ENCODE measurements at regions not wholly inside any gene's neighbourhood (a gene's known extent, or its start where the extent isn't known, plus 50 kb on each side); places are given as distances from the start of the nearest gene placed in this dataset.

DNA sequence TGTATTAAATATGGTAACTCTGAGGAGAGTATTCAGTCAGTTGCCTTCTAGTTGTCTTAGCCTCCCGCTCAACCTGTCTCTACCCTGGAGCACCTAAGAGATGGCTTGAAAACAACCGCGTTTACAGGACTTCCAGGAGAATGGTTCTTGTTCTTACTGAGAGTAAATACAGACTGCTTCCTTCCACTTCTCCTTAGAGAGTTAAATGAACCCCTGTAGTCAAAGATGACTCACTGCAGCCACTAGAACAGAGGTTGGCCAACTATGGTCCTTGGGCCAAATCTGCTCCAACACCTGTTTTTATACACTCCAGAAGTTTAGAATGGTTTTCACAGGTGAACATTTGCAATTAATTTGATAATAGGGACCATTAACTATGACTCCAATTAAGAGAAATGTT is 60.1 kb upstream of the ASB17 start (continued):
- TF ChIP-seq HMG20B (CRISPR knock-in tag; conservative IDR thresholded peaks at IDR 0.05) (no peak), ZNF772 (CRISPR knock-in tag; IDR thresholded peaks at IDR 0.05) (no peak), ZNF883 (CRISPR knock-in tag; IDR thresholded peaks at IDR 0.05; ENCODE audit: not compliant biosample characterization) (no peak), MEIS1 (CRISPR knock-in tag; IDR thresholded peaks at IDR 0.05; ENCODE audit: borderline replicate concordance) (no peak), STAG1 (CRISPR knock-in tag; IDR thresholded peaks at IDR 0.05) (no peak), AGO1 (IDR thresholded peaks at IDR 0.05; ENCODE audit: low read depth, low read length, poor library complexity, severe bottlenecking) (no peak), GABPB1 (CRISPR knock-in tag; IDR thresholded peaks at IDR 0.05) (no peak), SMC3 (IDR thresholded peaks at IDR 0.05; ENCODE audit: low read length) (no peak), ZNF264 (CRISPR knock-in tag; IDR thresholded peaks at IDR 0.05) (no peak)
- TF ChIP-seq, protein P1, sequence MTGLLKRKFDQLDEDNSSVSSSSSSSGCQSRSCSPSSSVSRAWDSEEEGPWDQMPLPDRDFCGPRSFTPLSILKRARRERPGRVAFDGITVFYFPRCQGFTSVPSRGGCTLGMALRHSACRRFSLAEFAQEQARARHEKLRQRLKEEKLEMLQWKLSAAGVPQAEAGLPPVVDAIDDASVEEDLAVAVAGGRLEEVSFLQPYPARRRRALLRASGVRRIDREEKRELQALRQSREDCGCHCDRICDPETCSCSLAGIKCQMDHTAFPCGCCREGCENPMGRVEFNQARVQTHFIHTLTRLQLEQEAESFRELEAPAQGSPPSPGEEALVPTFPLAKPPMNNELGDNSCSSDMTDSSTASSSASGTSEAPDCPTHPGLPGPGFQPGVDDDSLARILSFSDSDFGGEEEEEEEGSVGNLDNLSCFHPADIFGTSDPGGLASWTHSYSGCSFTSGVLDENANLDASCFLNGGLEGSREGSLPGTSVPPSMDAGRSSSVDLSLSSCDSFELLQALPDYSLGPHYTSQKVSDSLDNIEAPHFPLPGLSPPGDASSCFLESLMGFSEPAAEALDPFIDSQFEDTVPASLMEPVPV (CRISPR knock-in tag; IDR thresholded peaks at IDR 0.05) = no peak
- TF ChIP-seq, protein P2, sequence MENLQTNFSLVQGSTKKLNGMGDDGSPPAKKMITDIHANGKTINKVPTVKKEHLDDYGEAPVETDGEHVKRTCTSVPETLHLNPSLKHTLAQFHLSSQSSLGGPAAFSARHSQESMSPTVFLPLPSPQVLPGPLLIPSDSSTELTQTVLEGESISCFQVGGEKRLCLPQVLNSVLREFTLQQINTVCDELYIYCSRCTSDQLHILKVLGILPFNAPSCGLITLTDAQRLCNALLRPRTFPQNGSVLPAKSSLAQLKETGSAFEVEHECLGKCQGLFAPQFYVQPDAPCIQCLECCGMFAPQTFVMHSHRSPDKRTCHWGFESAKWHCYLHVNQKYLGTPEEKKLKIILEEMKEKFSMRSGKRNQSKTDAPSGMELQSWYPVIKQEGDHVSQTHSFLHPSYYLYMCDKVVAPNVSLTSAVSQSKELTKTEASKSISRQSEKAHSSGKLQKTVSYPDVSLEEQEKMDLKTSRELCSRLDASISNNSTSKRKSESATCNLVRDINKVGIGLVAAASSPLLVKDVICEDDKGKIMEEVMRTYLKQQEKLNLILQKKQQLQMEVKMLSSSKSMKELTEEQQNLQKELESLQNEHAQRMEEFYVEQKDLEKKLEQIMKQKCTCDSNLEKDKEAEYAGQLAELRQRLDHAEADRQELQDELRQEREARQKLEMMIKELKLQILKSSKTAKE (CRISPR knock-in tag; IDR thresholded peaks at IDR 0.05; ENCODE audit: borderline replicate concordance) = no peak

DNA sequence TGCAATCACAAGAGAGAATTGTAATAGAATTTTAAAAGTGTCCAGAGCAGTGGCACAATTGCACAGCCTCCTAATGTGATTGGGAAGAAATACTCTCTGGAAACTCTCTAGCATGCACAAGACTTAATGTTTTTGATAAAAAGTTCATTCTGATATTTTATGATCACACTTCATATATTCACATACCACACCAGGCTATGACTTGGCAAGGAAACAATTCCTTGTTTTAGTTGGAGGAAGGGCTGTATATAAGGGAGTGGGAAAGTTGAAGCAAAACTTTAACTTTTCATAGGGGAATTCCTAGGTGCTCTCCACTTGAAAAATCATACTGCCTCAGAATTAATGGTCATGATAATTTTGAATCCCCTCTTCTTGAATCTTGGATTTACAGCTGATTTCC is 61.5 kb upstream of the ASB17 start:
- Histone ChIP-seq H3K4me1 (ENCODE audit: insufficient read depth, low read length) (no peaks in the 10 kb centered on the region), H3K27me3 (ENCODE audit: control insufficient read depth in 1 of 2, insufficient read depth in 2 of 2, low read length in 2 of 2) (no peaks in the 10 kb centered on the region), H4K20me1 (ENCODE audit: insufficient read depth, low read length) (no peaks in the 10 kb centered on the region), H3K4me2 (ENCODE audit: low read depth, low read length) (no peak overlapping the region), H3K9me3 (ENCODE audit: low read length) (no peaks in the 10 kb centered on the region), H3K79me2 (ENCODE audit: insufficient read depth, low read length) (no peaks in the 10 kb centered on the region), H3K9ac (ENCODE audit: insufficient read depth, low read depth, low read length) (no peak overlapping the region), H3K27ac (ENCODE audit: extremely low read length, insufficient read depth, low read length) (no peak overlapping the region), H3K4me3 (replicated peaks in 1 of 3; ENCODE audit: insufficient read depth in 1 of 3, low read depth in 2 of 3, low read length in 3 of 3) (no peak overlapping the region), H2AFZ (ENCODE audit: low read length) (no peak overlapping the region), H3K36me3 (replicated peaks in 1 of 2; ENCODE audit: control insufficient read depth in 1 of 2, insufficient read depth in 2 of 2, low read length in 2 of 2) (no peaks in the 10 kb centered on the region)
- no TSS peak for BruUV-seq (replicated peaks)
- ATAC-seq = no peak
- CTCF ChIA-PET (ENCODE audit: low intra/inter-chr PET ratio, low total read pairs) = no interaction called here
- POLR2A ChIA-PET = no interaction called here
- intact Hi-C loops (cut with micrococcal nuclease; ENCODE audit: unreplicated experiment) (loop anchor here (5.0 kb wide), 2 partner anchors 159 to 1134 kb away; no protein-coding TSS in a partner anchor), in situ Hi-C loops (cut with HindIII; ENCODE audit: extremely low pct_ligation_motif_present, low pct_unique_long_range_greater_than_20kb) (no loop called here)
- DNase-seq (ENCODE audit: low spot score) = no peak
- FAIRE-seq = no peak
- TF ChIP-seq JARID2 (CRISPR knock-in tag; IDR thresholded peaks at IDR 0.05; ENCODE audit: insufficient replicate concordance) = no peak
- TF ChIP-seq, protein P3, sequence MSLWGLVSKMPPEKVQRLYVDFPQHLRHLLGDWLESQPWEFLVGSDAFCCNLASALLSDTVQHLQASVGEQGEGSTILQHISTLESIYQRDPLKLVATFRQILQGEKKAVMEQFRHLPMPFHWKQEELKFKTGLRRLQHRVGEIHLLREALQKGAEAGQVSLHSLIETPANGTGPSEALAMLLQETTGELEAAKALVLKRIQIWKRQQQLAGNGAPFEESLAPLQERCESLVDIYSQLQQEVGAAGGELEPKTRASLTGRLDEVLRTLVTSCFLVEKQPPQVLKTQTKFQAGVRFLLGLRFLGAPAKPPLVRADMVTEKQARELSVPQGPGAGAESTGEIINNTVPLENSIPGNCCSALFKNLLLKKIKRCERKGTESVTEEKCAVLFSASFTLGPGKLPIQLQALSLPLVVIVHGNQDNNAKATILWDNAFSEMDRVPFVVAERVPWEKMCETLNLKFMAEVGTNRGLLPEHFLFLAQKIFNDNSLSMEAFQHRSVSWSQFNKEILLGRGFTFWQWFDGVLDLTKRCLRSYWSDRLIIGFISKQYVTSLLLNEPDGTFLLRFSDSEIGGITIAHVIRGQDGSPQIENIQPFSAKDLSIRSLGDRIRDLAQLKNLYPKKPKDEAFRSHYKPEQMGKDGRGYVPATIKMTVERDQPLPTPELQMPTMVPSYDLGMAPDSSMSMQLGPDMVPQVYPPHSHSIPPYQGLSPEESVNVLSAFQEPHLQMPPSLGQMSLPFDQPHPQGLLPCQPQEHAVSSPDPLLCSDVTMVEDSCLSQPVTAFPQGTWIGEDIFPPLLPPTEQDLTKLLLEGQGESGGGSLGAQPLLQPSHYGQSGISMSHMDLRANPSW (CRISPR knock-in tag; IDR thresholded peaks at IDR 0.05; ENCODE audit: borderline replicate concordance) = no peak
- TF ChIP-seq, protein P4, sequence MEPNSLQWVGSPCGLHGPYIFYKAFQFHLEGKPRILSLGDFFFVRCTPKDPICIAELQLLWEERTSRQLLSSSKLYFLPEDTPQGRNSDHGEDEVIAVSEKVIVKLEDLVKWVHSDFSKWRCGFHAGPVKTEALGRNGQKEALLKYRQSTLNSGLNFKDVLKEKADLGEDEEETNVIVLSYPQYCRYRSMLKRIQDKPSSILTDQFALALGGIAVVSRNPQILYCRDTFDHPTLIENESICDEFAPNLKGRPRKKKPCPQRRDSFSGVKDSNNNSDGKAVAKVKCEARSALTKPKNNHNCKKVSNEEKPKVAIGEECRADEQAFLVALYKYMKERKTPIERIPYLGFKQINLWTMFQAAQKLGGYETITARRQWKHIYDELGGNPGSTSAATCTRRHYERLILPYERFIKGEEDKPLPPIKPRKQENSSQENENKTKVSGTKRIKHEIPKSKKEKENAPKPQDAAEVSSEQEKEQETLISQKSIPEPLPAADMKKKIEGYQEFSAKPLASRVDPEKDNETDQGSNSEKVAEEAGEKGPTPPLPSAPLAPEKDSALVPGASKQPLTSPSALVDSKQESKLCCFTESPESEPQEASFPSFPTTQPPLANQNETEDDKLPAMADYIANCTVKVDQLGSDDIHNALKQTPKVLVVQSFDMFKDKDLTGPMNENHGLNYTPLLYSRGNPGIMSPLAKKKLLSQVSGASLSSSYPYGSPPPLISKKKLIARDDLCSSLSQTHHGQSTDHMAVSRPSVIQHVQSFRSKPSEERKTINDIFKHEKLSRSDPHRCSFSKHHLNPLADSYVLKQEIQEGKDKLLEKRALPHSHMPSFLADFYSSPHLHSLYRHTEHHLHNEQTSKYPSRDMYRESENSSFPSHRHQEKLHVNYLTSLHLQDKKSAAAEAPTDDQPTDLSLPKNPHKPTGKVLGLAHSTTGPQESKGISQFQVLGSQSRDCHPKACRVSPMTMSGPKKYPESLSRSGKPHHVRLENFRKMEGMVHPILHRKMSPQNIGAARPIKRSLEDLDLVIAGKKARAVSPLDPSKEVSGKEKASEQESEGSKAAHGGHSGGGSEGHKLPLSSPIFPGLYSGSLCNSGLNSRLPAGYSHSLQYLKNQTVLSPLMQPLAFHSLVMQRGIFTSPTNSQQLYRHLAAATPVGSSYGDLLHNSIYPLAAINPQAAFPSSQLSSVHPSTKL (CRISPR knock-in tag; IDR thresholded peaks at IDR 0.05) = no peak

All from HepG2 (cell line).